ENCODE measurements at regions not wholly inside any gene's neighbourhood (a gene's known extent, or its start where the extent isn't known, plus 50 kb on each side); places are given as distances from the start of the nearest gene placed in this dataset.
A peak's percentile ranks its signal among the peaks of the same experiment; 100 is the strongest.

- Histone ChIP-seq H2AFZ (ENCODE audit: low read depth, low read length) (no peak overlapping the region), H3K4me3 (ENCODE audit: insufficient read depth, low read depth, low read length) (no peak overlapping the region), H3K79me2 (ENCODE audit: insufficient read depth, low read length) (no peaks in the 10 kb centered on the region), H3K36me3 (ENCODE audit: insufficient read depth, low read length) (no peaks in the 10 kb centered on the region), H3K4me2 (ENCODE audit: low read length) (no peak overlapping the region), H3K9ac (ENCODE audit: low read length) (no peak overlapping the region), H3K27ac (ENCODE audit: low read depth, low read length) (no peak overlapping the region), H3K4me1 (ENCODE audit: insufficient read depth, low read length) (peaks cover 5% of the 10 kb centered on the region), H4K20me1 (ENCODE audit: insufficient read depth, low read length) (no peaks in the 10 kb centered on the region), H3K27me3 (ENCODE audit: insufficient read depth, low read length) (no peaks in the 10 kb centered on the region), H3K9me3 (ENCODE audit: insufficient read depth, low read depth, low read length) (no peaks in the 10 kb centered on the region)
- no peaks in the 10 kb centered on the region for H3K36me3 Mint-ChIP-seq (ENCODE audit: low read depth, unreplicated experiment)
- TF ChIP-seq, protein P1, sequence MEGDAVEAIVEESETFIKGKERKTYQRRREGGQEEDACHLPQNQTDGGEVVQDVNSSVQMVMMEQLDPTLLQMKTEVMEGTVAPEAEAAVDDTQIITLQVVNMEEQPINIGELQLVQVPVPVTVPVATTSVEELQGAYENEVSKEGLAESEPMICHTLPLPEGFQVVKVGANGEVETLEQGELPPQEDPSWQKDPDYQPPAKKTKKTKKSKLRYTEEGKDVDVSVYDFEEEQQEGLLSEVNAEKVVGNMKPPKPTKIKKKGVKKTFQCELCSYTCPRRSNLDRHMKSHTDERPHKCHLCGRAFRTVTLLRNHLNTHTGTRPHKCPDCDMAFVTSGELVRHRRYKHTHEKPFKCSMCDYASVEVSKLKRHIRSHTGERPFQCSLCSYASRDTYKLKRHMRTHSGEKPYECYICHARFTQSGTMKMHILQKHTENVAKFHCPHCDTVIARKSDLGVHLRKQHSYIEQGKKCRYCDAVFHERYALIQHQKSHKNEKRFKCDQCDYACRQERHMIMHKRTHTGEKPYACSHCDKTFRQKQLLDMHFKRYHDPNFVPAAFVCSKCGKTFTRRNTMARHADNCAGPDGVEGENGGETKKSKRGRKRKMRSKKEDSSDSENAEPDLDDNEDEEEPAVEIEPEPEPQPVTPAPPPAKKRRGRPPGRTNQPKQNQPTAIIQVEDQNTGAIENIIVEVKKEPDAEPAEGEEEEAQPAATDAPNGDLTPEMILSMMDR (IDR thresholded peaks at IDR 0.05; ENCODE audit: insufficient read depth, low read depth, low read length) = no peak
- TF ChIP-seq EZH2 (IDR thresholded peaks at IDR 0.05; ENCODE audit: insufficient read depth, low read length) = no peak
- no peak overlapping the region for H3K27ac Mint-ChIP-seq (ENCODE audit: unreplicated experiment)
- H3K4me3 Mint-ChIP-seq (ENCODE audit: unreplicated experiment) = no peak overlapping the region
- H3K4me1 Mint-ChIP-seq (ENCODE audit: low read depth, unreplicated experiment) = peaks cover 29% of the 10 kb centered on the region
- no peaks in the 10 kb centered on the region for H3K27me3 Mint-ChIP-seq (ENCODE audit: low read depth, unreplicated experiment)
- FAIRE-seq (no peak), DNase-seq (ENCODE audit: low read depth) (no peak)
- no peaks in the 10 kb centered on the region for H3K9me3 Mint-ChIP-seq (ENCODE audit: unreplicated experiment)
These were observed 81.7 kb downstream of the HMHB1 start for GRCh38 chr5:143893638-143894037.

GRCh38 chr5:143896516-143896915, 84.6 kb downstream of the HMHB1 start:
- Mint-ChIP-seq H3K4me3 (ENCODE audit: unreplicated experiment) (no peak overlapping the region), H3K36me3 (ENCODE audit: low read depth, unreplicated experiment) (no peaks in the 10 kb centered on the region), H3K27me3 (ENCODE audit: low read depth, unreplicated experiment) (peaks cover 4% of the 10 kb centered on the region), H3K27ac (ENCODE audit: unreplicated experiment) (peak overlapping the region; percentile 53), H3K9me3 (ENCODE audit: unreplicated experiment) (no peaks in the 10 kb centered on the region), H3K4me1 (ENCODE audit: low read depth, unreplicated experiment) (peaks cover 18% of the 10 kb centered on the region)
- DNase-seq (ENCODE audit: low read depth) = no peak
- Histone ChIP-seq H3K9me3 (ENCODE audit: insufficient read depth, low read depth, low read length) (no peaks in the 10 kb centered on the region), H3K9ac (ENCODE audit: low read length) (no peak overlapping the region), H4K20me1 (ENCODE audit: insufficient read depth, low read length) (no peaks in the 10 kb centered on the region), H2AFZ (ENCODE audit: low read depth, low read length) (no peak overlapping the region), H3K27me3 (ENCODE audit: insufficient read depth, low read length) (no peaks in the 10 kb centered on the region), H3K4me3 (ENCODE audit: insufficient read depth, low read depth, low read length) (no peak overlapping the region), H3K79me2 (ENCODE audit: insufficient read depth, low read length) (no peaks in the 10 kb centered on the region), H3K36me3 (ENCODE audit: insufficient read depth, low read length) (no peaks in the 10 kb centered on the region), H3K4me1 (ENCODE audit: insufficient read depth, low read length) (no peaks in the 10 kb centered on the region), H3K27ac (ENCODE audit: low read depth, low read length) (no peak overlapping the region), H3K4me2 (ENCODE audit: low read length) (peak overlapping the region; percentile 8)
- FAIRE-seq = no peak
- no peak for TF ChIP-seq EZH2 (IDR thresholded peaks at IDR 0.05; ENCODE audit: insufficient read depth, low read length)
- TF ChIP-seq, protein P1 (IDR thresholded peaks at IDR 0.05; ENCODE audit: insufficient read depth, low read depth, low read length) = no peak

DNA sequence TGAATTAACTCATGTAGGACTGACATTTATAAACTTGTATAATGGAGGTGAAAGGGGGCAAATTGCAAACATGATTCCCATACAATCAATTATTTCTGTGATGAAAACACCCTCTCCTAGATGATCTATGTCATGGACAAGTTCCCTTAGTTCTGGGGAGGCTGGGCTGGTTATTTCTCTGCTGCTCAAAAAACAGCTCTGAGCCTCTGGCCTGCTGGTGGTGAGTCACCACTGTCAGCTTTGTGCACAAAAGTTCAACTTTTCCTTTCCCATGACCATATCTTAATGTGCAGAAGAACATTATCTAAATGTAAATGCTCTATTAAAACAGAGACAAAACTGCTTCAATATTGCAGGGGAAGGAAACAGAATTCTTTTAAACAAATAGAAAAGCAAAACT, 85.0 kb downstream of the HMHB1 start:
- FAIRE-seq (no peak), DNase-seq (ENCODE audit: low read depth) (peak; percentile 46)
- H3K27ac Mint-ChIP-seq (ENCODE audit: unreplicated experiment) = peak overlapping the region; percentile 53
- Histone ChIP-seq H4K20me1 (ENCODE audit: insufficient read depth, low read length) (no peaks in the 10 kb centered on the region), H3K79me2 (ENCODE audit: insufficient read depth, low read length) (no peaks in the 10 kb centered on the region), H3K4me3 (ENCODE audit: insufficient read depth, low read depth, low read length) (no peak overlapping the region), H3K9me3 (ENCODE audit: insufficient read depth, low read depth, low read length) (no peaks in the 10 kb centered on the region), H3K4me2 (ENCODE audit: low read length) (peak overlapping the region; percentile 8), H3K36me3 (ENCODE audit: insufficient read depth, low read length) (no peaks in the 10 kb centered on the region), H3K9ac (ENCODE audit: low read length) (no peak overlapping the region), H3K27me3 (ENCODE audit: insufficient read depth, low read length) (no peaks in the 10 kb centered on the region), H3K4me1 (ENCODE audit: insufficient read depth, low read length) (no peaks in the 10 kb centered on the region), H2AFZ (ENCODE audit: low read depth, low read length) (no peak overlapping the region), H3K27ac (ENCODE audit: low read depth, low read length) (no peak overlapping the region)
- no peaks in the 10 kb centered on the region for H3K9me3 Mint-ChIP-seq (ENCODE audit: unreplicated experiment)
- TF ChIP-seq, protein P1 (IDR thresholded peaks at IDR 0.05; ENCODE audit: insufficient read depth, low read depth, low read length) = no peak
- no peak for TF ChIP-seq EZH2 (IDR thresholded peaks at IDR 0.05; ENCODE audit: insufficient read depth, low read length)
- no peaks in the 10 kb centered on the region for H3K36me3 Mint-ChIP-seq (ENCODE audit: low read depth, unreplicated experiment)
- H3K4me1 Mint-ChIP-seq (ENCODE audit: low read depth, unreplicated experiment) = peaks cover 17% of the 10 kb centered on the region
- H3K4me3 Mint-ChIP-seq (ENCODE audit: unreplicated experiment) = no peak overlapping the region
- peaks cover 4% of the 10 kb centered on the region for H3K27me3 Mint-ChIP-seq (ENCODE audit: low read depth, unreplicated experiment)
